ENCODE measurements at regions not wholly inside any gene's neighbourhood (a gene's known extent, or its start where the extent isn't known, plus 50 kb on each side); places are given as distances from the start of the nearest gene placed in this dataset.

DNA sequence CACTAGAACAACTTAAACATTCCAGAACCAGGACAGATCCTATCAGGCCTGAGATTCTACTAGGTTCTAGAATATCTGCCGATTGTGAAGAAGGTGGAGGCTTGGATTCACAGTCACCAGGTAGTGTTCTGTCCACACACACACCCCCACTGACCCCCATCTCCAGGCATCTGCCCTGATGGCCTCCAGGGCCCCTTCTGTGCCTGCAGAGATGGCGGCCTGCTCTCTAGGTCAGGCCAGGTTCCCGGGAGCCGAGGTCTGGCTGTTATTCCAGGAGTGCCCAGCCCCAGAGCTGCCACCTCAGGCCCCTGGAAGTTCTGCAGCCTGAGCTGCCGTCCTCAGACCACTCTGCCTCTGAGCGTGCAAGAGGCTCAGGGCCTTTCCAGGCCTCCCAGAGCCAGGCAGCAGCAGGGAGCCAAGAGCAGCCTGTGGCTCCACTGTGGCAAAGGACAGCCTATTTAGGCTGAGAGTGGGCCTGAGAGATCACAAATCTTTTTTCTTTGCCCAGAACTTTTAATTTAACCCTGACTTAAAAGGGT is 96.2 kb upstream of the ASAP2 start:
- H4K20me1 ChIP-seq (ENCODE audit: insufficient read depth, low read length): no peaks in the 10 kb centered on the region
- H3K27me3 ChIP-seq (ENCODE audit: insufficient read depth, low read length): 0 out of 2 replicates have a peak, but pooled peaks cover 3% of the 10 kb centered on the region
- H3K79me2 ChIP-seq (ENCODE audit: insufficient read depth, low read length): no peaks in the 10 kb centered on the region
- no peaks in the 10 kb centered on the region for H3K9me3 ChIP-seq (ENCODE audit: low read length)
- no peaks in the 10 kb centered on the region for H3F3A ChIP-seq (ENCODE audit: insufficient read depth, low read length)
- H3K9me2 ChIP-seq (ENCODE audit: low read depth, low read length): no peaks in the 10 kb centered on the region
- H3K36me3 ChIP-seq (ENCODE audit: insufficient read depth, low read length): no peaks in the 10 kb centered on the region
- H2AFZ ChIP-seq (ENCODE audit: low read length): no peak overlapping the region
- H3K4me3 ChIP-seq (ENCODE audit: low read depth, low read length, poor library complexity, severe bottlenecking): no peak overlapping the region
- TF ChIP-seq EZH2 (IDR thresholded peaks at IDR 0.05; ENCODE audit: borderline replicate concordance, low read length): no peak
- TF ChIP-seq, protein P1, sequence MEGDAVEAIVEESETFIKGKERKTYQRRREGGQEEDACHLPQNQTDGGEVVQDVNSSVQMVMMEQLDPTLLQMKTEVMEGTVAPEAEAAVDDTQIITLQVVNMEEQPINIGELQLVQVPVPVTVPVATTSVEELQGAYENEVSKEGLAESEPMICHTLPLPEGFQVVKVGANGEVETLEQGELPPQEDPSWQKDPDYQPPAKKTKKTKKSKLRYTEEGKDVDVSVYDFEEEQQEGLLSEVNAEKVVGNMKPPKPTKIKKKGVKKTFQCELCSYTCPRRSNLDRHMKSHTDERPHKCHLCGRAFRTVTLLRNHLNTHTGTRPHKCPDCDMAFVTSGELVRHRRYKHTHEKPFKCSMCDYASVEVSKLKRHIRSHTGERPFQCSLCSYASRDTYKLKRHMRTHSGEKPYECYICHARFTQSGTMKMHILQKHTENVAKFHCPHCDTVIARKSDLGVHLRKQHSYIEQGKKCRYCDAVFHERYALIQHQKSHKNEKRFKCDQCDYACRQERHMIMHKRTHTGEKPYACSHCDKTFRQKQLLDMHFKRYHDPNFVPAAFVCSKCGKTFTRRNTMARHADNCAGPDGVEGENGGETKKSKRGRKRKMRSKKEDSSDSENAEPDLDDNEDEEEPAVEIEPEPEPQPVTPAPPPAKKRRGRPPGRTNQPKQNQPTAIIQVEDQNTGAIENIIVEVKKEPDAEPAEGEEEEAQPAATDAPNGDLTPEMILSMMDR (IDR thresholded peaks at IDR 0.05; ENCODE audit: low read length): no peak
- H3K27ac ChIP-seq (ENCODE audit: low read depth, low read length, poor library complexity, severe bottlenecking): no peak overlapping the region
- no peaks in the 10 kb centered on the region for H3K4me1 ChIP-seq (ENCODE audit: insufficient read depth, low read length, severe bottlenecking)
- no peak overlapping the region for H3K9ac ChIP-seq (ENCODE audit: low read length)
- H3K4me2 ChIP-seq (ENCODE audit: low read length): no peak overlapping the region

- H3K27me3 ChIP-seq (ENCODE audit: insufficient read depth, low read length): 0 out of 2 replicates have a peak, but pooled peaks cover 3% of the 10 kb centered on the region
- H3K4me1 ChIP-seq (ENCODE audit: insufficient read depth, low read length, severe bottlenecking): no peaks in the 10 kb centered on the region
Observed at GRCh38 chr2:9109871-9110270, 96.7 kb upstream of the ASAP2 start.

GRCh38 chr2:9108210-9108967 is 98.2 kb upstream of the ASAP2 start:
- Histone ChIP-seq H3K4me2 (ENCODE audit: low read length) (no peak overlapping the region), H4K20me1 (ENCODE audit: insufficient read depth, low read length) (no peaks in the 10 kb centered on the region), H3K36me3 (ENCODE audit: insufficient read depth, low read length) (no peaks in the 10 kb centered on the region), H3K4me3 (ENCODE audit: low read depth, low read length, poor library complexity, severe bottlenecking) (no peak overlapping the region), H3K4me1 (ENCODE audit: insufficient read depth, low read length, severe bottlenecking) (no peaks in the 10 kb centered on the region), H3K9me3 (ENCODE audit: low read length) (no peaks in the 10 kb centered on the region), H2AFZ (ENCODE audit: low read length) (no peak overlapping the region), H3K27me3 (ENCODE audit: insufficient read depth, low read length) (0 out of 2 replicates have a peak, but pooled peaks cover 3% of the 10 kb centered on the region), H3K27ac (ENCODE audit: low read depth, low read length, poor library complexity, severe bottlenecking) (no peak overlapping the region), H3K79me2 (ENCODE audit: insufficient read depth, low read length) (no peaks in the 10 kb centered on the region), H3K9ac (ENCODE audit: low read length) (no peak overlapping the region), H3K9me2 (ENCODE audit: low read depth, low read length) (no peaks in the 10 kb centered on the region), H3F3A (ENCODE audit: insufficient read depth, low read length) (no peaks in the 10 kb centered on the region)
- TF ChIP-seq EZH2 (IDR thresholded peaks at IDR 0.05; ENCODE audit: borderline replicate concordance, low read length): no peak
- TF ChIP-seq, protein P1 (IDR thresholded peaks at IDR 0.05; ENCODE audit: low read length): no peak

More at GRCh38 chr2:9109871-9110270, 96.7 kb upstream of the ASAP2 start:
- Histone ChIP-seq H3K4me3 (ENCODE audit: low read depth, low read length, poor library complexity, severe bottlenecking) (no peak overlapping the region), H2AFZ (ENCODE audit: low read length) (no peak overlapping the region), H4K20me1 (ENCODE audit: insufficient read depth, low read length) (no peaks in the 10 kb centered on the region), H3K79me2 (ENCODE audit: insufficient read depth, low read length) (no peaks in the 10 kb centered on the region), H3K4me2 (ENCODE audit: low read length) (no peak overlapping the region), H3F3A (ENCODE audit: insufficient read depth, low read length) (no peaks in the 10 kb centered on the region), H3K9me3 (ENCODE audit: low read length) (no peaks in the 10 kb centered on the region), H3K9me2 (ENCODE audit: low read depth, low read length) (no peaks in the 10 kb centered on the region), H3K27ac (ENCODE audit: low read depth, low read length, poor library complexity, severe bottlenecking) (no peak overlapping the region), H3K36me3 (ENCODE audit: insufficient read depth, low read length) (no peaks in the 10 kb centered on the region), H3K9ac (ENCODE audit: low read length) (no peak overlapping the region)
- TF ChIP-seq EZH2 (IDR thresholded peaks at IDR 0.05; ENCODE audit: borderline replicate concordance, low read length): no peak
- TF ChIP-seq, protein P1 (IDR thresholded peaks at IDR 0.05; ENCODE audit: low read length): no peak
